Choroid plexus epithelial cell (primary cell): ENCODE measurements at regions not wholly inside any gene's neighbourhood (a gene's known extent, or its start where the extent isn't known, plus 50 kb on each side); places are given as distances from the start of the nearest gene placed in this dataset.

Source experiments
- DNase-seq: peaks from one replicate; pipeline ENCODE4 v3.0.0-alpha.2; 2010; ENCODE audit warnings: low read depth
- H3K4me3 ChIP-seq: 2 replicates; pipeline ENCODE4 v1.5.1; 2011; ENCODE audit warnings: low read depth, mild to moderate bottlenecking, control low read depth, low read length, moderate library complexity
- CTCF ChIP-seq: conservative IDR thresholded peaks from 2 replicates; pipeline ENCODE4 v1.5.1; 2011; ENCODE audit warnings: low read depth, mild to moderate bottlenecking, control low read depth, inconsistent platforms, low read length, moderate library complexity

- no peak for TF ChIP-seq CTCF
- no peak for DNase-seq
- no peak overlapping the region for H3K4me3 ChIP-seq
Observed at GRCh38 chr2:71943238-71944182, 204.2 kb downstream of the CYP26B1 start.

- H3K4me3 ChIP-seq, result no peak overlapping the region
- no peak for TF ChIP-seq CTCF
- no peak for DNase-seq
Observed at GRCh38 chr2:71941726-71942525, 205.7 kb downstream of the CYP26B1 start.

- TF ChIP-seq CTCF, result no peak
- H3K4me3 ChIP-seq, result no peak overlapping the region
Observed at GRCh38 chr2:71940695-71941094, 207.0 kb downstream of the CYP26B1 start.

GRCh38 chr2:71939588-71940535 is 207.8 kb downstream of the CYP26B1 start:
- no peak overlapping the region for H3K4me3 ChIP-seq
- no peak for TF ChIP-seq CTCF
- DNase-seq, result no peak

More at GRCh38 chr2:71940695-71941094, 207.0 kb downstream of the CYP26B1 start:
- no peak for DNase-seq

GRCh38 chr2:71938659-71939587 is 208.7 kb downstream of the CYP26B1 start:
- no peak for TF ChIP-seq CTCF
- no peak overlapping the region for H3K4me3 ChIP-seq
- no peak for DNase-seq
